ENCODE measurements at regions not wholly inside any gene's neighbourhood (a gene's known extent, or its start where the extent isn't known, plus 50 kb on each side); places are given as distances from the start of the nearest gene placed in this dataset.
"Not testable (repeated sequence)": the region's sequence is repeated elsewhere in the genome, so short reads cannot be mapped to it uniquely, and the experiment has no call there.

DNA sequence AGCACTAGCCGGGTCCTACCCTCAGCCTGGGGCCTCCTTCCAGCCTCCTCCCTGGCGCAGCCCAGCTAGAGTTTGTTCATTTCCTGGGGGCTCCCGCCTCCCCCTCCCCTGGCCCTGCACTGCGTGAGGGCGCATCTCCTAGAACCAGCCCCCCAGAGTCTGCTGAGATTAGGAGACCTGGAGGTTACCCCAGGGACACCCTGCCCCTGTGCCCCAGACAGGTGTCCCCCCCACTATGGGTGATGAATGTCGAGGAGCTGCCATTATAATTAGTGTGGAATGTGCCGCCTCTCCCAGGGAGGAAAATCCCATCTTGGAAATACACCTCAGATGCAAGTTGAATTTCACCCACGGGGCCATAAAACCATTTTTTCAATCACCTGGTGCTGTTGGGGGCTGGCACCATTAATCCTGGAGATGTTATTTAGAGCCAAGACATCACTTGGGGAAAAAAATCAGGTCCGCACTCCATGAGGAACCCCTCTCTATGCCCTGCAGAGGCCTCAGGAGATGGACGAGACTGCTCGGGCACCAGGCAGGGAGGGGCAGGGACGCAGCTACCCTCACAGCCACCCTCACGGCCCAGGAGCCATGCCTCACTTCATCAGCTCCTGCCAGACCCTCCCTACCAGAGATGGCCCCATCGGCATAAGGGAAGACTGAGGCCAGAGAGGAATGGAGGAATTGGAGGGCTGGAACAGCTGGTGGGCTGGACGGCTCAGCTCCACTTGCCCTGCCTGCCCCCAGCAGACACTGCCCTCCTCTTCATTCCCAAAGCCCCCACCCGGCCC lies 197.5 kb downstream of the IGLL1 start:
- CTCF ChIA-PET: interaction anchor here (0.8 to 1.9 kb wide), 4 partner anchors 60 to 86 kb away, joined by 3 to 5 read pairs (median 4); no protein-coding TSS in a partner anchor
- Histone ChIP-seq H3K9me3 (ENCODE audit: control extremely low read depth in 1 of 5, control insufficient read depth in 4 of 5, insufficient read depth in 2 of 5, low read depth in 1 of 5, low read length in 4 of 5) (no peaks in the 10 kb centered on the region), H3K36me3 (ENCODE audit: control insufficient read depth in 4 of 4, insufficient read depth in 4 of 4, low read length in 3 of 4) (no peaks in the 10 kb centered on the region), H3K27me3 (replicated peaks in 2 of 5; ENCODE audit: control insufficient read depth in 4 of 5, insufficient read depth in 5 of 5, low read length in 4 of 5) (no peaks in the 10 kb centered on the region), H3K4me3 (ENCODE audit: control insufficient read depth in 1 of 7, extremely low read depth in 1 of 7, insufficient read depth in 4 of 7, low read depth in 2 of 7, low read length in 6 of 7) (no peak overlapping the region), H3K4me1 (ENCODE audit: control extremely low read depth in 1 of 4, control insufficient read depth in 4 of 4, insufficient read depth in 4 of 4, low read length in 3 of 4) (peaks cover 0 to 29% (median 22%) of the 10 kb centered on the region in 4 experiments), H3K27ac (ENCODE audit: insufficient read depth in 1 of 2, low read depth in 1 of 2, low read length in 2 of 2, poor library complexity in 1 of 2, severe bottlenecking in 2 of 2) (no peak overlapping the region)
- POLR2A ChIA-PET: no interaction called here
- 94% methylated on average over 8 of the region's 16 CpGs for WGBS (ENCODE audit: insufficient coverage)
- DNase-seq: no peak

- no peak for DNase-seq
- H3K4me3 ChIP-seq (ENCODE audit: control insufficient read depth in 1 of 7, extremely low read depth in 1 of 7, insufficient read depth in 4 of 7, low read depth in 2 of 7, low read length in 6 of 7): no peak overlapping the region
- no peaks in the 10 kb centered on the region for H3K27me3 ChIP-seq (replicated peaks in 2 of 5; ENCODE audit: control insufficient read depth in 4 of 5, insufficient read depth in 5 of 5, low read length in 4 of 5)
- CTCF ChIA-PET: interaction anchor here (0.8 kb wide), 1 partner anchor 68 kb away, joined by 4 read pairs; no protein-coding TSS in a partner anchor
- peaks cover 0 to 29% (median 22%) of the 10 kb centered on the region in 4 experiments for H3K4me1 ChIP-seq (ENCODE audit: control extremely low read depth in 1 of 4, control insufficient read depth in 4 of 4, insufficient read depth in 4 of 4, low read length in 3 of 4)
- H3K9me3 ChIP-seq (ENCODE audit: control extremely low read depth in 1 of 5, control insufficient read depth in 4 of 5, insufficient read depth in 2 of 5, low read depth in 1 of 5, low read length in 4 of 5): no peaks in the 10 kb centered on the region
- WGBS (ENCODE audit: insufficient coverage): 95% methylated on average over 14 of the region's 16 CpGs
- no peaks in the 10 kb centered on the region for H3K36me3 ChIP-seq (ENCODE audit: control insufficient read depth in 4 of 4, insufficient read depth in 4 of 4, low read length in 3 of 4)
- no peak overlapping the region for H3K27ac ChIP-seq (ENCODE audit: insufficient read depth in 1 of 2, low read depth in 1 of 2, low read length in 2 of 2, poor library complexity in 1 of 2, severe bottlenecking in 2 of 2)
- POLR2A ChIA-PET: no interaction called here
Measured at GRCh38 chr22:23381661-23382427, 198.2 kb downstream of the IGLL1 start.

- no peaks in the 10 kb centered on the region for H3K9me3 ChIP-seq (ENCODE audit: control extremely low read depth in 1 of 5, control insufficient read depth in 4 of 5, insufficient read depth in 2 of 5, low read depth in 1 of 5, low read length in 4 of 5)
- ChIA-PET CTCF (no interaction called here), POLR2A (no interaction called here)
- no peaks in the 10 kb centered on the region for H3K27me3 ChIP-seq (replicated peaks in 2 of 5; ENCODE audit: control insufficient read depth in 4 of 5, insufficient read depth in 5 of 5, low read length in 4 of 5)
- H3K36me3 ChIP-seq (ENCODE audit: control insufficient read depth in 4 of 4, insufficient read depth in 4 of 4, low read length in 3 of 4): no peaks in the 10 kb centered on the region
- H3K4me1 ChIP-seq (ENCODE audit: control extremely low read depth in 1 of 4, control insufficient read depth in 4 of 4, insufficient read depth in 4 of 4, low read length in 3 of 4): peaks cover 0 to 27% (median 21%) of the 10 kb centered on the region in 4 experiments
- no peak overlapping the region for H3K27ac ChIP-seq (ENCODE audit: insufficient read depth in 1 of 2, low read depth in 1 of 2, low read length in 2 of 2, poor library complexity in 1 of 2, severe bottlenecking in 2 of 2)
- no peak for DNase-seq
- H3K4me3 ChIP-seq (ENCODE audit: control insufficient read depth in 1 of 7, extremely low read depth in 1 of 7, insufficient read depth in 4 of 7, low read depth in 2 of 7, low read length in 6 of 7): no peak overlapping the region
- 100% methylated on average over 1 of the region's 4 CpGs for WGBS (ENCODE audit: insufficient coverage)
Measured at GRCh38 chr22:23380911-23381310, 199.2 kb downstream of the IGLL1 start.

DNA sequence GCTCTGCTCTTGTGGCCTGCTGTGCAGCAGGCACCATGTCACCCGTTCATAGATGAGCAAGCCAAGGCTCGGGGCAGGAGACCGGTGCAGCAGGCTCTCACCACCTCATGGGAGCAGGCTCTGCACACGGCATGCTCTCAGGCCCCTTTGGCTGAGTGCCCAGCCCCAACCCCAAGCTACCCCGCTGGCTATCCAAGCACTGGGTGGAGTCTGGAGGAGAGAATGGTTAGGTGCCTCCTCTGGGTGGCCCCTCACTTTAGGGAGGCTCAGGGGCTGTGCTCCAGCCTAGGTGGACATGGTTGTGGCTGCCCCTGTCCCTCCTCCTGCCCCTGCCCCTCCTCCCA lies 199.9 kb downstream of the IGLL1 start:
- H3K27me3 ChIP-seq (replicated peaks in 2 of 5; ENCODE audit: control insufficient read depth in 4 of 5, insufficient read depth in 5 of 5, low read length in 4 of 5): no peaks in the 10 kb centered on the region
- no peak for DNase-seq
- H3K27ac ChIP-seq (ENCODE audit: insufficient read depth in 1 of 2, low read depth in 1 of 2, low read length in 2 of 2, poor library complexity in 1 of 2, severe bottlenecking in 2 of 2): no peak overlapping the region
- ChIA-PET CTCF (no interaction called here), POLR2A (no interaction called here)
- H3K36me3 ChIP-seq (ENCODE audit: control insufficient read depth in 4 of 4, insufficient read depth in 4 of 4, low read length in 3 of 4): no peaks in the 10 kb centered on the region
- no peaks in the 10 kb centered on the region for H3K9me3 ChIP-seq (ENCODE audit: control extremely low read depth in 1 of 5, control insufficient read depth in 4 of 5, insufficient read depth in 2 of 5, low read depth in 1 of 5, low read length in 4 of 5)
- peaks cover 0 to 22% (median 20%) of the 10 kb centered on the region in 4 experiments for H3K4me1 ChIP-seq (ENCODE audit: control extremely low read depth in 1 of 4, control insufficient read depth in 4 of 4, insufficient read depth in 4 of 4, low read length in 3 of 4)
- 80% methylated on average over 1 of the region's 5 CpGs for WGBS (ENCODE audit: insufficient coverage)
- H3K4me3 ChIP-seq (ENCODE audit: control insufficient read depth in 1 of 7, extremely low read depth in 1 of 7, insufficient read depth in 4 of 7, low read depth in 2 of 7, low read length in 6 of 7): no peak overlapping the region

DNA sequence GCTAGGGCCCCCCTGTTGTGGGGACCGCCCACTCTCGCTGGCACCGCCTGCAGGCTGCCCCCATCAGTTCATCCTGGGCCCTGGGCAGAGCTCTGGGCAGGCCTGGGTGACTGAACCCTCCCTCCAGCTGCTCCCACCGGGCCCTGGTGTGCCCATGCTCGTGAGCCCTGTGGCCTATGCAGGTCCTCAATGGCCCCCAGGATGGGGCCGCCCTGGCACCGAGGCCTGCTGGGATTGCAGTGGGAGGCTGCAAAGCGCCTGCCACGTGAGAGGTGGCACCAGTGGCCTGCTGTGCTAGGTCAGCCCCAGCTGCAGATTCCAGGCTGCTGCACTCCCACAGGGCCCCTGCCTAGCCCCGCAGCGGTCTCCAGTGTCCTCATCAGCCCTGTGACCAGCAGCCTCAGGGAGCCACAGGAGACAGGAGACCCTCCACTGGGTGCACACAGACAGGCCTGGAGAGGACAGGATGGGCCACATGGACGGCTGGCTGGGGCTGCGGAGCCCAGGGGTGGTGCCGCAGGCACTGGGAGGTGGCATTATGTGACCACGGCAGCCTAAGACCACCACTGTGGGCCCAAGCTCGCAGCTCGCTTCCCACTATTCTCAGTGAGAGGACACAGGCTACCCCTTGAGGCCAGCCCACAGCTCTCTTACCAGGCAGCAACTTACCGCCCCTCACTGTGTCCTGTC lies 199.4 kb downstream of the BCR start:
- CTCF ChIA-PET; H3K9me3 ChIP-seq (ENCODE audit: control extremely low read depth in 1 of 5, control insufficient read depth in 4 of 5, insufficient read depth in 2 of 5, low read depth in 1 of 5, low read length in 4 of 5); H3K27me3 ChIP-seq (replicated peaks in 2 of 5; ENCODE audit: control insufficient read depth in 4 of 5, insufficient read depth in 5 of 5, low read length in 4 of 5); DNase-seq; POLR2A ChIA-PET; H3K36me3 ChIP-seq (ENCODE audit: control insufficient read depth in 4 of 4, insufficient read depth in 4 of 4, low read length in 3 of 4); H3K27ac ChIP-seq (ENCODE audit: insufficient read depth in 1 of 2, low read depth in 1 of 2, low read length in 2 of 2, poor library complexity in 1 of 2, severe bottlenecking in 2 of 2); H3K4me3 ChIP-seq (ENCODE audit: control insufficient read depth in 1 of 7, extremely low read depth in 1 of 7, insufficient read depth in 4 of 7, low read depth in 2 of 7, low read length in 6 of 7): not testable (repeated sequence)
- WGBS (ENCODE audit: insufficient coverage): 100% methylated on average over 6 of the region's 18 CpGs
- H3K4me1 ChIP-seq (ENCODE audit: control extremely low read depth in 1 of 4, control insufficient read depth in 4 of 4, insufficient read depth in 4 of 4, low read length in 3 of 4): peaks cover 0 to 17% (median 15%) of the 10 kb centered on the region in 4 experiments

GRCh38 chr22:23377767-23378166 lies 197.5 kb downstream of the BCR start:
- CTCF ChIA-PET: interaction anchor here (1.0 to 2.2 kb wide), 3 partner anchors 8 to 19 kb away, joined by 3 to 8 read pairs (median 3); no protein-coding TSS in a partner anchor

More at GRCh38 chr22:23377767-23378166, 197.5 kb downstream of the BCR start:
- POLR2A ChIA-PET: no interaction called here
- no peaks in the 10 kb centered on the region for H3K4me1 ChIP-seq (ENCODE audit: control extremely low read depth in 1 of 4, control insufficient read depth in 4 of 4, insufficient read depth in 4 of 4, low read length in 3 of 4)
- no peak overlapping the region for H3K27ac ChIP-seq (ENCODE audit: insufficient read depth in 1 of 2, low read depth in 1 of 2, low read length in 2 of 2, poor library complexity in 1 of 2, severe bottlenecking in 2 of 2)
- no peaks in the 10 kb centered on the region for H3K9me3 ChIP-seq (ENCODE audit: control extremely low read depth in 1 of 5, control insufficient read depth in 4 of 5, insufficient read depth in 2 of 5, low read depth in 1 of 5, low read length in 4 of 5)
- H3K4me3 ChIP-seq (ENCODE audit: control insufficient read depth in 1 of 7, extremely low read depth in 1 of 7, insufficient read depth in 4 of 7, low read depth in 2 of 7, low read length in 6 of 7): no peak overlapping the region
- H3K36me3 ChIP-seq (ENCODE audit: control insufficient read depth in 4 of 4, insufficient read depth in 4 of 4, low read length in 3 of 4): no peaks in the 10 kb centered on the region
- DNase-seq: no peak
- 95% methylated on average over 3 of the region's 6 CpGs for WGBS (ENCODE audit: insufficient coverage)
- no peaks in the 10 kb centered on the region for H3K27me3 ChIP-seq (replicated peaks in 2 of 5; ENCODE audit: control insufficient read depth in 4 of 5, insufficient read depth in 5 of 5, low read length in 4 of 5)

Data from common myeloid progenitor, CD34-positive (primary cell).